Loucy (cell line): ENCODE measurements at regions not wholly inside any gene's neighbourhood (a gene's known extent, or its start where the extent isn't known, plus 50 kb on each side); places are given as distances from the start of the nearest gene placed in this dataset.

Experiments
- EZH2phosphoT487 ChIP-seq: fragments of 200-600 bp; IDR thresholded peaks from 2 replicates; pipeline ENCODE4 v1.6.1; 2018; ENCODE audit warnings: antibody characterized with exemption, mild to moderate bottlenecking, moderate library complexity, borderline replicate concordance
- TF ChIP-seq, protein P1 (sequence below): fragments of 200-600 bp; sonication (generic); conservative IDR thresholded peaks from 2 replicates; pipeline ENCODE4 v1.5.1; 2014; ENCODE audit warnings: mild to moderate bottlenecking, antibody characterized with exemption, low read length

DNA sequence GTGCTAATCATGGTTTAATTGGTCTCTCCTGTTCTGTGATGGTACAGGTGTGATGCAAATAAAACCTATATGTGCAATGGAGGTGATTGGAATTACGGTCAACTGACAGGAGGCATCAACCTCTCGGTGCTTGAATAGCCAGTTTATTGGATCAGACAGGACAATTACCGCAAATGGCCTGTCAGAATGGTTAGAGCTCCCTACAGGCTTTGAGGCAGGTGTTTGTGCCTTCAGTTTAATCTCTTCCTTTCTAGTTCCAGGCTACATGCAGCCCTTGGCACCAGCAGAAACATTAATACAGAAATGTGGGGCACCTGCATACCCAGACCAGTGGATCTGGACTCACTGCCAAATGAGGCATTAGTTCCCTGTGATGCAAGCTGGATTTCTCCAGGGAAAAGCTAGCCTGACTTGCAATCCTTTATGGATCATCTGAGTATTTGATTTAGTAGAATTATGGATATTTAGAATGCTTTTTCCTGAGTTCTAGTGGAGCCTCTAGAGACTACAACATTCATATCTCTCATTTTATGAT lies 128.6 kb downstream of the MAT2B start:
- TF ChIP-seq, protein P1, sequence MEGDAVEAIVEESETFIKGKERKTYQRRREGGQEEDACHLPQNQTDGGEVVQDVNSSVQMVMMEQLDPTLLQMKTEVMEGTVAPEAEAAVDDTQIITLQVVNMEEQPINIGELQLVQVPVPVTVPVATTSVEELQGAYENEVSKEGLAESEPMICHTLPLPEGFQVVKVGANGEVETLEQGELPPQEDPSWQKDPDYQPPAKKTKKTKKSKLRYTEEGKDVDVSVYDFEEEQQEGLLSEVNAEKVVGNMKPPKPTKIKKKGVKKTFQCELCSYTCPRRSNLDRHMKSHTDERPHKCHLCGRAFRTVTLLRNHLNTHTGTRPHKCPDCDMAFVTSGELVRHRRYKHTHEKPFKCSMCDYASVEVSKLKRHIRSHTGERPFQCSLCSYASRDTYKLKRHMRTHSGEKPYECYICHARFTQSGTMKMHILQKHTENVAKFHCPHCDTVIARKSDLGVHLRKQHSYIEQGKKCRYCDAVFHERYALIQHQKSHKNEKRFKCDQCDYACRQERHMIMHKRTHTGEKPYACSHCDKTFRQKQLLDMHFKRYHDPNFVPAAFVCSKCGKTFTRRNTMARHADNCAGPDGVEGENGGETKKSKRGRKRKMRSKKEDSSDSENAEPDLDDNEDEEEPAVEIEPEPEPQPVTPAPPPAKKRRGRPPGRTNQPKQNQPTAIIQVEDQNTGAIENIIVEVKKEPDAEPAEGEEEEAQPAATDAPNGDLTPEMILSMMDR: no peak
- no peak for TF ChIP-seq EZH2phosphoT487
